Left forelimb (tissue), 1 donor: ENCODE measurements at regions not wholly inside any gene's neighbourhood (a gene's known extent, or its start where the extent isn't known, plus 50 kb on each side); places are given as distances from the start of the nearest gene placed in this dataset.

ENCODE experiments used
- DNase-seq: peaks from one replicate; pipeline ENCODE4 v3.0.0-alpha.2; 2018; ENCODE audit warnings: low spot score

DNA sequence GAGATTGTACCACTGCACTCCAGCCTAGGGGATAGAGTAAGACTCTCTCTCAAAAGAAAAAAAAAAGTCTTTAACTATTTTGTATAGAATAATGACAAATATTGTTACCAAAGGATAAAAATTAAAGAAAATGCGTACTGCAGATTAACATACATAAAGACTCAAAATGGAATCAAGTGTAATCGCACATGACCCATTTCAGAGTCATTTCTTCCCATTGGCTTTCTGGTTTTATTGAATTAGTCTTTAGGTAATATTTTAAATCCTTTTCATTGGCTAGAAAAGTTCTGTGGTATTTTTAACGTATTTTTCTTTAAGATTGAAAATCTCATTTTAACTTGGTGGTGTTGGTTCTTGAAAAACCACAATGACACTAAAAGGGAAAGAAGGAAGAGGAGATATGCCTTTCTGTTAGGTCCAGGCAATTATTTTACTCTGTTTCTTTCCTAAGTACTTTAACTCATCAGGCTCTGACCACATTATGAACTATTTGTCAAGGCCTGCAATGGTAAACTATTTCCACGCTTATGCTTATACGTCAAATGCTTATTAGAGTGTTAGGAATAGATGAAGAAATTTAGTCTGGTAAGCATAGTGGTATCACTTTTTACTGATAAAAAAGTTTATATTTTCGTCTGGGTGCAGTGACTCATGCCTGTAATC is 52.3 kb downstream of the PLEKHG1 start:
- DNase-seq: no peak

DNA sequence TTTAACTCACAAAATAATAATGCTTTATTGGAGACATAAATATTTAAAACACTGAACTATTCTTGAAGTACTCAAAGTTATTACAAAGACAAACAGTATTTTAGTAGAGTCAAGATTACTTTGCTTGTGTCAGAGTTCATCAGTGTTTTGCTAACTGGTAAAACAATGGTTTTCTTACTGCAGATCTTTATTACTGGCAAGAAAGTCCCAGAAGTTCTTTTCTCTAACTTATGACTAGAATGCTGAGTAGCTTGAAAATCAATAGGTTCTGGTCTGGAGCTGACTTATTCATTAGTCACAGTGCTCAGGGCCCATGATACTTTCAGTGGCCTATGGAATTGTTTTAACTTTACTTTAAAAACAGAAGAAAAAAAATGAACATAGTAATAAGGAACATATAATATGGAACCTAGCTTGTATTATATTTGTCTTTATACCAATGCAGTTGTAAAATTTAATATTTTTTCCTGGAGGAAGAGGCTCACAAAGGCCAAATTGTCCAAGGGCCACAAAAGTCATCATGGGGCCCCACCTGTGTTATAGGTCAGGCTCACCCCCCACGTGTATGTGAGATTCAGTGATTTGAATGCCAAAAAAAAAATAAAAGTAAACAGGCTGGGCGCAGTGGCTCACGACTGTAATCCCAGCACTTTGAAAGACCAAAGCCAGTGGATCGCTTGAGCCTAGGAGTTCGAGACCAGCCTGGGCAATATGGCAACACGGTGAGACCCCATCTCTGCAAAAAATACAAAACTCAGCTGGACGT is 53.3 kb downstream of the PLEKHG1 start:
- no peak for DNase-seq

DNA sequence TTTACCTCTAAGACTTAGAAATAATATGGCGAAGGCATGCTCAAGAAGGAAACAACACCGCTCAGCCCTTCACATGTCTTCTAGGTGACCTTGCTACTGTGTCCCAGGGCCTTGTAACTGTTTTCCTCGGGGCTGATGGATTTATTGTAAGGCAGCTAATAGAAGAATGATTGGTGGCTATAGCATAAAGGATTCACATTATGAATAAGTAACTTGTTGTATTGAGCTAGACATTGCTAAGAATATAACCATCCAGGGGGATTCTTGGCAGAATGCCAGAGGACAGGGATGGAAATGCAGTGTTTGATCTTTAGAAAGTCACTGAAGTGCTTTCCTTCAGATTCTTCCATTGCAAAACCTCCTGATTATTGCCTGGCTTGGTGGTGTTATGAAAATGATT is 54.9 kb downstream of the PLEKHG1 start:
- DNase-seq: no peak

DNA sequence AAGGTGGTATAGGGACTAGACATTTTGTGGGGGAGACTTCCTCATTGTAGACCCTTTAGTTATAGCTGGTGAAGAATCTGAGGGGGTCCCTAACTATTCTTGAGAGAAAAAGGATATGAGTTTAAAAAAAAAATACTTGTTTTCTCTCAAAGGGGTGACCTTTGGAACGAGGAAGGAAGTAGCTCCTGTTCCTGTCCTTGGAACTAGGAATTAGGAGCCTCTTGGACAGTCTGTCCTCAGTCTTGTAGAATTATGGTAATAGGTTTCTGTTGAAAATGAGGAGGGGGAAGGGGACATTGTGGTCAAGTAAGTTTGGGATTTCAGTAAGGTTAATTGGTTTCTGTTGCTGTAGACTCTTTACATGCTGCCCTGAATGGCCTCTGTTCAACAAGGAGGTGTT is 56.5 kb downstream of the PLEKHG1 start:
- DNase-seq: no peak

DNA sequence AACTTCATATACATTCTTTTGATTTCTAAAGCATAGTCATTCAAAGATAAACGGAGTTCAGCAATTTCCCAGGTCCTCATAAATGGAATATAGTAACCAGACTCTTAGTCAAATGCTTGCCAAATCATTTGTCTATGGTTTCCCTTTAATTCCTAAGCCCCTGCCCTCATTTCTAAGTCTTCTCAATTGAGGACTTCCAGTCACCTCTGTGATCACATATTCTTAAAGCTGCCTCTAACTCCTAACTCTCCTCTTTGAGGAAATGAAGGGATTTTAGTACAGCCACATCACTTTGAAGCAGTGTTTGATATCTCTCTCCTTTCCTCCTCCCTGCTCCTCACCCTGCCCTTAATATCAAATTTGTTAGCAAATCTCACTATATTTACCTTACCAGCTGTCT is 58.7 kb downstream of the PLEKHG1 start:
- no peak for DNase-seq

DNA sequence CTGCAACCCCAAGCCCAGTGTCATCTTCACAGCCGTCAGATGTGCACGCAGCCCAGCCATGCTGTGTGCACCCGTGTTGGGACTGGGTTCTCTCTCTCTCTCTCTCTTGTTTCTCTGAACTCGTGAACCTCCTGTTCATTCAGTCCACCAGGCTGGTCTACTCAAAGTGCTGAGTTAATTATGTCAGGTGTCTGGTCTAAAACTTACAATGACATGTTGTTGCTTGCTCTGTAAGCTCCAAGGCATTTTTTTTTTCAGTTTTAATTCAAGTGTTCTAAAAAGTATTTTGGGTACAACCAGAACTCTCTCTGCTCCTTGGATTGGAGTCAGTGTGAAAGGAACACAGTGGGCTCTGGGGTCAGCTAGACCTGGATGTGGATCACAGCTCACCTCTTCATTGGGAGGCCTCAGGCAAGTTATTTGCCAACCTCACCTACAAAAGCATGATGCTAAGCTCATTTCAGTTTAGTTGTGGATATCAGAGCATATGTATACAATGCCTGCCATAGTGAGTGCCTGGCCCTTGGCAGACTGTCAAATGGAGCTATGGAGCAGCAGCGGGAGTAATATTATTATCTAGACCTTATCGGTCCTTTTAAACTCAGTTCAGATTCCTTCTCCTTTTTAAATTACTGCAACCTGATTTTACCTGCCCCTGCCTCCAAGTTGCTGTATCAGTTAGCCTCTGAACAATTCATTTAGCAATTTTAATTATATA is 59.5 kb downstream of the PLEKHG1 start:
- no peak for DNase-seq

DNA sequence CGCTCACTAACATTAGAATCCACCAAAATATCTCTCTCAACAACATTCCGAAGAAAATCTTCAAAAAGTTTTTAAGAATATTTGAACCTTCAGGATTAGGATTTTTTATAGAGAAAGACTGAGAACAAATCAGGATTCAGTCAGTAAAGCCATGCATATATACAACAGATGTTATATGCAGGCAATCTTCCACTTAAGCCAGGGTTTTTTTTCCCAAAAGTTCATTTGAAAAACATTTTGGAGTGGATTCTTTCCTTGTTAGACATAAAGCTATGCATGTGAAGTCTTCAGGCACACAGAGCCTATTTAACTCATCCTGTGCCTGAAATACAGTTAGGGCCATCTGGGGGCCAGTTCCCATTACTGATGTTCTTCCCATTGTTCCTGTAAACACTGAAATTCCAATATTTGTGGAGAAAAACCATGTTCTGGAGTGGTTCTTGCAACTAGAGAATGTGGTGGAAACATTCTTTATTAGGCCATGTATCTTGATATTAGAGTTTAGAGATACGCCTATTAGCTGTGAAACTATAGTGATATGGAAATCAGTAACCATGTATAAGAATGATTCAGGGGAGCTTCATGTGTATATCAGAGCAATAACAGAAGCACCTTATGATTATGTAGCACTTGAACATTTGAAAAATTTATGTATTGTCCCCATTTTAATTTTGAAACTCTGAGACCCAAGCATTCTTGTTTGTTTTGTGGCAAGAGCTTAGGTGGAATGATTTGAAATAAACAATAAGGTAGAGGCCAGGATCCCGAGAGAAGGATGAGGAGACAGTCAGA is 61.7 kb downstream of the PLEKHG1 start:
- no peak for DNase-seq

DNA sequence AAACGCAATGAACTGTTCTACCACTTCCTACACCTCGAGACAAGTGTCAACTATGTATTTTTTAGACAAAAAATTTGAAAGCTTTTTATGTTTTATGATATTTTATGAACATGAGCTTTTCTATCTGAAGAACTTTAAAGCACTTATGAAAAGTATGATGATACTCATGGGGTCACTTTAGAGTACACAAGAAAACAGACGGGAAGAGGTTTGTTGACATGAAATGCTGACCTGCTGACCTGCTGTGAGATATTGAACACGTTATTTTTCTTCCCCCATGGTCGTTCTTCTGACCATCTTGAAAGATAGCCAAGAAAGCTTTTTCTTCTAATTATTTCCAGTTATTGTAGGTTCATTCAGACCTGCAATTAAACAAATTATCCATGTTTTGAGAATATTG is 63.1 kb downstream of the PLEKHG1 start:
- DNase-seq: no peak

DNA sequence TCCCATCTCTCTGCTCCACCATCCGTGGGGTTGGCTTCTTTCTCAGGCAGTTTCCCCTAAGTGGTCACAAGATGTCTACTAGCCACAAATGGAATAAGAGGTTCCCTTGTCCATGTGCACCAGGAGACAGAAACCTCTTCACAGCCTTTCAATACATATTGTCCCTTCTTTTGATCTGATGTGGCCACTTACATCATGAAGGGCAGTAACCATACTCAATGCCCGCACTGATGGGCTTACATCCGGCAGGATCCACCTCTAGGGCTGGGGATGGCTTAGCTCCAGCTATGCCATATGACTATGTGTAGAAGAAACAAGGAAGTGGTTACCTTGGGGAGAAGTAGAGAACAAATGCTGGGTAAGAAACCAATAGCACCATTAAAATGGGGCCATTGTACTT is 64.4 kb downstream of the PLEKHG1 start:
- DNase-seq: no peak

DNA sequence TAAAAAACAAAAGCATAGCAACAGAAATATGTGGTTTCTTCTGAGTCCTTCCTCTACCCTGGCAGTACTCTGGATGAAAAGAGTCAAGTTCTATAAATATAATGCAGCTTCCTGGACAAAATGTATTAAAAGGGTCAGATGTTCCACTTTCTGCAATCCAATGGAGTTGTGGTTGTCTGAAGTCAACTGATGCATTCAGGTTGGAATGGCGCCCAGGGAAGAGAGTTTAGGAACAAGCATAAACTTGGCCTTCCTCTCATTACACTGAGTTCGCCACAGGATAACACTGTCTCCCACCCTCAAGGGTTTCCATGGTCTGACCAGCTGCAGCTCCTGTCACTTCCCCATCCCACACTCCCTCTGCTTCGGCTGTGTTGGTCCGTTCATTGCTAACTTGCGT is 66.4 kb downstream of the PLEKHG1 start:
- DNase-seq: no peak

DNA sequence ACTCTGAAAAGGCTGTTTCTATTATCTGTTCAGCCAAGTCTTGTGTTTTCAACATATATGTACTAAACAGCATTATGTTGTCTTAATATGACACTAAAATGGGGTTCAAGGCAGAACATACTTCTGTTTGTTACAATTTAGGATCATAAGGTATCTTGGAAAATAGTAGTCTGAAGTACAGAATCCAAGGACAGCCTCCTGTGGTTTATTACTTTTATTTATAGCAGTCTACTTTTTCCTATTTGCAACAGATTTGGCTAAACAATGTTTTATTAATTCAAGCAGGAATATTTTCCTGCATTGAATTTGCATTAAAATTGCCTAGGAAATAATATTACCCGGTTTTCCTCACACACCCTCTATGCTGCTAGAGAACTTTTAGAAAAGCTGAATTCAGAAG is 67.7 kb downstream of the PLEKHG1 start:
- DNase-seq: no peak

DNA sequence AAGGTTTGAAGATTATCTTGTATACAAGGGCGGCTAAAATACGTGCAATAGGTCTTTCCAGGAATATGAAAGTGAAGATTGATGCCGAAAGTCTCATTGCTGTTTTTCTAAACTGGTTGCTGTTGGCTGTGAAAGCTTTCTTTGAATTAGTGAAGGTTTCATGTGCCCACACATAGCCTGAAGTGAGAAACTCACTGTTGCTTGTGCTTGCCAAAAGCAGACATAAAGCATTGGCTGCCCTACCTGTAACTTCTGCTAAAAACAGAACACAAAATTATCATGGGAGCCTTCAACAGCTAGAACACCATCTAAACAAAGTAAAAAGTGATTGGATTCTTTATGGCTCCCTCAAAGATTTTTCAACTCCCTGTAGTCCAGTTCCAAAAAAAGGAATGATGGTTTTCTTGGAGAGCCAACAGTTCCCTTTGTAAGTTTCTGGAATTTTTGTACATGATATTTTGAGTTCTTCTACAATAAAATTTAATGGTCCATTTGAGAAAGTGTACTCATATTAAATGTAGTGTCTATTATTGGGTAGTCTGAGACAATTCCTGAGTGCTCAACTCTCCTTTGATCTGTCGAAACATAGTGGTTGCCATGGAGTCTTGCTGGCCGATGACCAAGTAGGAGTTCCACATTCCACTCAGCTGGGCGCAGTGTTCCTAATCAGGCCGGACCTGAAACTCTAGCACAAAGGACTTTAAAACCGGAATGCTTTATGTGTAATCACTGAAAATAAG is 68.5 kb downstream of the PLEKHG1 start:
- DNase-seq: peak; percentile 87

DNA sequence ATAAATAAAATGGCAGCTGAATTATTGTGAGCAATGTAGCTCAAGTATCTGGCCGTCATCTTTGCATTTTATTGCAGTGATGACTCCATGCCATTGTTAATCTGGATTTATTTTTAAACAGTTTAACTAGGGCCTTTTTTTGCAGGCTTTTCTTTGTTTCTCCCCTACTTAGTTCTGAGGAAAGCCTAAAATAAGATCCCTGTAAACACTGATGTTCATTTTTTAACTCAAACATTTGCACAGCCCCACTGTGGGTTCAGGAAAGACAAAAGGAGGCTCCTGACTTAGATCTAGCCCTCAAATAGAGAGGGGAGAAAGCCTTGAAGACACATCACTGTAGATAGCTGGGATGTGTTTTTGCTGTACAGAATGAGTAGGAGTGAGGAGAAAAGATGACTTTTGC is 69.2 kb downstream of the PLEKHG1 start:
- DNase-seq: no peak

DNA sequence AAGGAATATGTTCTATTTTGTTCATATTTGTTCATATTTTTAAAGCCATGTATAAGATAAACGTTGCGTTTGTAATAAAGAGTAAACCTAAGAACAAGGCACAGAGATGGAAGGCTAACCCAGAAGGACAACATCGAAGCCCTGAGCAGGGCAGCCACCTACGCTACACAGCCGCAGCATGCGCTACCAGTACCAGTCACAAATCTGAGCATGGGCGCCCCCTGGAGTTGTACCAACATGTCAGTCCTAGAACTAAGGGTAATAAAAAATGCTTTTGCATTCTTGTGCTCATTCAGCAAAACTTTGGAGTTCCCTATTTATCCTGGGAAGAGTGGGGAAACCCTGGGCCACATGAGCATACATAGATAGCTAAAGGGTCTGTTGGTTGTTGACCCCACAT is 70.6 kb downstream of the PLEKHG1 start:
- DNase-seq: no peak

DNA sequence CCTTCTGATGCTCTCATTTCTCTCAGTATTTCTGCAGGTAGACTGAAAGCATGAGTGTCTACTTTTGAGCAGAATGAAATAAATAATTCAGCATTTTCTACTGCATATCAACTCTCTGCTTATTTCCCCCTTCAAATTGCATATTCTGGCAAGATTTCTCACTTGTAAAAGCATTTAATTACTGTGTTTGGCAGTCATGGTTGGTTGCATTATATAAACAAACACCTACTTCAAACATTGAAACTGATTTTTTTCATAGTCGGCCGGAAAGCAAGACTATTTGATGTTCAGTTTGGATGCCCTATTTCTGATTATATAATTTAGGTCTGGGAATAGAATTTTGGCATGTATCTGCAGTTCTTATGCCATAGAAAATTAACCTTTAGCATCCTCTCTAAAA is 73.1 kb downstream of the PLEKHG1 start:
- DNase-seq: no peak

DNA sequence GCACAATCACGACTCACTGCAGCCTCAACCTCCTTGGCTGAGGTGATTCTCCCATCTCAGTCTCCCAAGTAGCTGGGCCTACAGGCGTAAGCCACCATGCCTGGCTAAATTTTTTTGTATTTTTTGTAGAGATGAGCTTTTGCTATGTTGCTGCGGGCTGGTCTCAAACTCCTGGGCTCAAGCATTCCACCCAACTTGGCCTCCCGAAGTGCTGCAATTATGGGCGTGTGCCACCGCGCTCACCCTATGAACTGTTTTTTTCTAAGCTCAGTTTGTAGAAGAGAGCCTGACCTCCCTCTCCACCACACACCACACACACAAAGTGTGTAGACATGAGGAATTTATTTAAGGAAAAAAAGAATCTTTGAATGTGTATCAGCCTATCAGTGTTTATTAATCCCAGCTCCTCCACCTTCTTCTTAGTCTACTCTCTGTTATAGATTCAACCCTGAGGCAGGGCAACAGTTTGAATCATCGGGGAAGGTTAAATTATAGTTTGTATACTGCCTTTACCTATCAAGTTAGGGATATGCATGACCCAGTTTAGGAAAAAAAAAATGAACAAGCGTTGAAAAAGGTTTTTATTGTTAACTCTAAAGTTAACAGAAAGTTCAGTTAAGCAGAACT is 74.1 kb downstream of the PLEKHG1 start:
- DNase-seq: no peak

DNA sequence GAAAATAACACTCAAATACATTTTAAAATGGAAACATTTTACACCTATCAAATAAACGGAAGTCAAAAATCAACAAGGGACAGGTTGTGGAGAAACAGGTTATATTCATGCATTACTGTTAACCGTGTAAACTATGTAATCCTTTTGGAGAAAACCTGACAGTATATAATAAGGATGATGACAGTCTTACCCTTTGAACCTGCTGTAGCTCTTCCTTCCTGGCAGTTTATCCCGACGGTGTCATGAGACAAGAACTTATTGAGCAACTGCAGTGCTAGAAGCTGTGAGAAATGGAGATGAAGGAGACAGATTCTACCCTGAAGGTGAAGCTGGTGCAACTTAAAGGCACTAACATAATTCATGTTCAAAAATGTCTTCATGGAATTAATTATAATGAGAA is 76.7 kb downstream of the PLEKHG1 start:
- DNase-seq: no peak

DNA sequence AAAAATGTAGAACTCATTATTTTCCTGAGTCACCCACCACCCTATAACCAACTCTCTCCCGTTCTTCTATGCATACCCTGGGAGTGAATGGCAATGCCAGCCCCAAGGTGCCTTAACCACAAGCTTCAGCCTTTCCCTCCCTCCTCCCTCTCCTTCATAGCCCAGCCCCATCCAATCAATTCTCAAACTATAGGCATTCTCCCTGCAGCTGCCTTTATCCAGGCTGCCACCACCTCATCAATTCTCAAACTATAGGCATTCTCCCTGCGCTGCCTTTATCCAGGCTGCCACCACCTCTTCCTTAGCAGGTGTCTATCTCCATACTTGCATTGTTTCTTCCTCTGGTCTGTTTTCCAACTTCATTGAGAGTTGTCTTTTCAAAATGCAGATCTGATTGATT is 77.1 kb downstream of the PLEKHG1 start:
- no peak for DNase-seq

DNA sequence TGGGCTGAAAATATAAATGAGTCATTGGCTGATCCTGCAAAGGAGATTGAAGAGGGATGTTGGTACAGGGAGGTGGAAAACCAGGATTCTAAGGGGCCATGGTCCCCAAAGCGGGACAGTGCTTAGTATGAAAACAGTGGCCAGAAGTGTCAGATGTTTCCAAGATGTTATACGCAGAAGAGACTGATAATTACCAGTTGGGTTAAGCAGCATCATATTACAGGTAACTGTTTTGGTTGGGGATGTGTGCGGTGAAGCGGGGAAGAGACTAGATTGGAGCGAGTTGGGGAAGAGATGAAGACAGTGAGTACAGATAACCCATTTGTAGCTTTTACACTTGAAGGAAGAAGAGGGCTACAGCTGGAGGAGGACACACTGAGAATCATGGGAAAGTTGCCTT is 80.8 kb downstream of the PLEKHG1 start:
- no peak for DNase-seq

DNA sequence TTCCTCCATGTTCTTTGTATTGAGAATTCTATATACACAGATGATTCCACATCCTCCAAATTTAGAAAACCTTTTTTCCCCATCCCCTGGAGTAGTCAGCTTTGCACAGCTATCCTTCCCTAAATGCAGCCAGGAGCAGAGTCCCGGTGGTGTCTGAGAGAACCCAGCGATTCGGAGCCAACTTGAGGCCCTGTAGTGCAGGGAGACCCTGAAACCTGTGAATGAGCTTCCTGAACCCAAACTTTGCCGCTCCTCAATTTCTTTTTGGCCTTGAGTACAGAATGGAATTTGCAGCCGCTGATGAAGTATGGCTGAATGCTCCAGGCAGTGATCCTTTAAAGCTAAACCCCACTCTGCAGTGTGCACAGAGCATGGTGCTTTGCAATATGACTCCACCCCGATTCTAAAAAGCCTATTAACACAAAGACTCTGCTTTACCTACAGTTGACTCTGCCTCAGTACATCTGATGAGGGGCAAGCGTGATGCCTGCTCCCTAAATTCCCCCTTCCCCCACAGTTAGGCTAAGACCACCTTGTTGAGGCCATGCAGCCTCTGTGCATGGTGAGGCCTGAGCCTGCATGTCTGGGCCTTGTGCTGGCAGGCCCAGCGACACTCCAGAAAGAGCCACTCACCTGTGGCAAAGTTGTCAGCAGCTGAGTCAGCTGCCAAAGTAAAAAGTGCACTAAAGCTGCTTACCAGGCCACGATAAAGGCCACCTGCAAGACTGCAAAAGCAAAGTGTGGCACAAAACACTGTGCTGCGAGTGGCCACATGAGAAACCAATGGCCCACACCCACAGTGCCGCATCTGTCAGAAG is 82.1 kb downstream of the PLEKHG1 start:
- DNase-seq: no peak
